Neural cell (in vitro differentiated cells): ENCODE measurements at regions not wholly inside any gene's neighbourhood (a gene's known extent, or its start where the extent isn't known, plus 50 kb on each side); places are given as distances from the start of the nearest gene placed in this dataset.

ENCODE experiments used
- CTCF ChIP-seq: fragments of 450-650 bp; IDR thresholded peaks from 2 replicates; pipeline ENCODE4 v1.5.1; 2014; ENCODE audit warnings: antibody characterized with exemption, mild to moderate bottlenecking, moderate library complexity; ENCODE audit not compliant: poor library complexity, severe bottlenecking
- EP300 ChIP-seq: fragments of 450-650 bp; conservative IDR thresholded peaks from 2 replicates; pipeline ENCODE4 v1.6.1; 2014; ENCODE audit warnings: antibody characterized with exemption, mild to moderate bottlenecking, moderate library complexity; ENCODE audit not compliant: poor library complexity, severe bottlenecking
- EZH2 ChIP-seq: fragments of 200-600, 300-800 bp; shearing (Covaris generic), sonication (generic); IDR thresholded peaks from 2 replicates; pipeline ENCODE4 v1.6.1; 2014; ENCODE audit warnings: antibody characterized with exemption, low read length, borderline replicate concordance, mild to moderate bottlenecking; ENCODE audit not compliant: insufficient read depth, poor library complexity, severe bottlenecking
- POLR2AphosphoS5 ChIP-seq: IDR thresholded peaks from 2 replicates; pipeline ENCODE4 v1.6.1; 2012
- REST ChIP-seq: IDR thresholded peaks from 2 replicates; pipeline ENCODE4 v1.6.1; 2012; ENCODE audit warnings: borderline replicate concordance
- SMC3 ChIP-seq: fragments of 450-650 bp; conservative IDR thresholded peaks from 2 replicates; pipeline ENCODE4 v1.6.1; 2014; ENCODE audit warnings: antibody characterized with exemption, mild to moderate bottlenecking, moderate library complexity; ENCODE audit not compliant: poor library complexity
- TAF1 ChIP-seq: IDR thresholded peaks from 2 replicates; pipeline ENCODE4 v1.6.1; 2012; ENCODE audit warnings: low read depth

GRCh38 chr4:135382280-135382959 lies 1180.8 kb upstream of the PABPC4L start:
- no peak for TF ChIP-seq CTCF
- no peak for TF ChIP-seq POLR2AphosphoS5
- TF ChIP-seq TAF1, result no peak
- TF ChIP-seq SMC3, result no peak
- no peak for TF ChIP-seq REST
- no peak for TF ChIP-seq EP300
- no peak for TF ChIP-seq EZH2
